Liver (tissue), 8 donors: ENCODE measurements at regions not wholly inside any gene's neighbourhood (a gene's known extent, or its start where the extent isn't known, plus 50 kb on each side); places are given as distances from the start of the nearest gene placed in this dataset.

Experiments used
- DNase-seq: peaks from one replicate; pipeline ENCODE4 v3.0.0-alpha.2; 2017; ENCODE audit warnings: low spot score
- H3K27ac ChIP-seq, 2 donors: one replicate each; pipeline ENCODE4 v1.7.0; 2013; ENCODE audit warnings: inconsistent platforms in 2 of 2, low read length in 2 of 2, control low read depth in 1 of 2, low read depth in 1 of 2, mild to moderate bottlenecking in 1 of 2
- H3K27me3 ChIP-seq, 4 donors: one replicate each; pipeline versions ENCODE4 v1.6.1 to v1.7.0; 2013; ENCODE audit warnings: low read length in 3 of 4, inconsistent platforms in 1 of 4, mild to moderate bottlenecking in 1 of 4, moderate library complexity in 1 of 4; ENCODE audit not compliant: control insufficient read depth in 4 of 4, insufficient read depth in 4 of 4
- H3K36me3 ChIP-seq, 4 donors: one replicate each; pipeline versions ENCODE4 v1.6.1 to v1.7.0; 2013; ENCODE audit warnings: low read length in 3 of 4, mild to moderate bottlenecking in 3 of 4, low read depth in 1 of 4, moderate library complexity in 1 of 4; ENCODE audit not compliant: control insufficient read depth in 4 of 4, insufficient read depth in 3 of 4
- H3K4me1 ChIP-seq, 4 donors: one replicate each; pipeline versions ENCODE4 v1.6.1 to v1.7.0; 2013; ENCODE audit warnings: low read length in 3 of 4, mild to moderate bottlenecking in 3 of 4, moderate library complexity in 1 of 4; ENCODE audit not compliant: control insufficient read depth in 4 of 4, insufficient read depth in 4 of 4
- H3K4me3 ChIP-seq, 3 donors: one replicate each; pipeline versions ENCODE4 v1.6.1 to v1.7.0; 2013; ENCODE audit warnings: low read length in 3 of 3, control low read depth in 1 of 3, low read depth in 1 of 3, mild to moderate bottlenecking in 1 of 3
- H3K9ac ChIP-seq, 2 donors: one replicate each; pipeline ENCODE4 v1.7.0; 2013; ENCODE audit warnings: low read length in 2 of 2, mild to moderate bottlenecking in 2 of 2, moderate library complexity in 2 of 2, control low read depth in 1 of 2, low read depth in 1 of 2
- H3K9me3 ChIP-seq, 4 donors: one replicate each; pipeline versions ENCODE4 v1.6.1 to v1.7.0; 2013; ENCODE audit warnings: low read length in 3 of 4; ENCODE audit not compliant: control insufficient read depth in 4 of 4
- FOXA1 ChIP-seq: IDR thresholded peaks from 2 replicates; pipeline ENCODE4 v1.6.1; 2016; ENCODE audit warnings: antibody characterized with exemption
- FOXA2 ChIP-seq: IDR thresholded peaks from 2 replicates; pipeline ENCODE4 v1.6.1; 2016; ENCODE audit warnings: antibody characterized with exemption
- GABPA ChIP-seq, 2 donors: IDR thresholded peaks in 1 of 2; conservative IDR thresholded peaks in 1 of 2; 2 replicates each; pipeline ENCODE4 v1.6.1; 2016; ENCODE audit warnings: antibody characterized with exemption in 2 of 2, mild to moderate bottlenecking in 1 of 2, moderate library complexity in 1 of 2
- HNF4A ChIP-seq, 2 donors: conservative IDR thresholded peaks; 2 replicates each; pipeline ENCODE4 v1.6.1; 2016; ENCODE audit warnings: antibody characterized with exemption in 2 of 2, mild to moderate bottlenecking in 2 of 2
- HNF4G ChIP-seq: IDR thresholded peaks from 2 replicates; pipeline ENCODE4 v1.6.1; 2016; ENCODE audit warnings: antibody characterized with exemption
- JUND ChIP-seq, 2 donors: IDR thresholded peaks; 2 replicates each; pipeline ENCODE4 v1.6.1; 2016; ENCODE audit warnings: antibody characterized with exemption in 2 of 2
- NR2F2 ChIP-seq: IDR thresholded peaks from 2 replicates; pipeline ENCODE4 v1.6.1; 2016; ENCODE audit warnings: antibody characterized with exemption
- RAD21 ChIP-seq, 2 donors: IDR thresholded peaks; 2 replicates each; pipeline ENCODE4 v1.6.1; 2016; ENCODE audit warnings: antibody characterized with exemption in 2 of 2, mild to moderate bottlenecking in 2 of 2
- RXRA ChIP-seq, 2 donors: IDR thresholded peaks; 2 replicates each; pipeline ENCODE4 v1.6.1; 2017 to 2018; ENCODE audit warnings: antibody characterized with exemption in 2 of 2, mild to moderate bottlenecking in 1 of 2
- SP1 ChIP-seq: IDR thresholded peaks from 2 replicates; pipeline ENCODE4 v1.6.1; 2018; ENCODE audit warnings: antibody characterized with exemption, mild to moderate bottlenecking
- TAF1 ChIP-seq: conservative IDR thresholded peaks from 2 replicates; pipeline ENCODE4 v1.6.1; 2016; ENCODE audit warnings: antibody characterized with exemption, mild to moderate bottlenecking
- YY1 ChIP-seq: IDR thresholded peaks from 2 replicates; pipeline ENCODE4 v1.6.1; 2016; ENCODE audit warnings: antibody characterized with exemption, mild to moderate bottlenecking
- WGBS: extraction: QIAGEN DNeasy Blood & Tissue Kit; methylation state at CpG from one replicate; pipeline ENCODE4 v1.1.7; 2013; 5-methylcytosine and 5-hydroxymethylcytosine counted together
- TF ChIP-seq, protein P1 (sequence below): fragments of 150-350 bp; IDR thresholded peaks from 2 replicates; pipeline ENCODE4 v1.5.1; 2017; ENCODE audit warnings: improper control_type of control experiment, low read depth, low read length; ENCODE audit not compliant: missing input control
- TF ChIP-seq, protein P2 (sequence below): IDR thresholded peaks from 2 replicates; pipeline ENCODE4 v1.6.1; 2016; ENCODE audit warnings: antibody characterized with exemption, mild to moderate bottlenecking
- TF ChIP-seq, protein P3 (sequence below): IDR thresholded peaks from 2 replicates; pipeline ENCODE4 v1.6.1; 2016; ENCODE audit warnings: antibody characterized with exemption
- TF ChIP-seq, protein P4 (sequence below): IDR thresholded peaks from 2 replicates; pipeline ENCODE4 v1.6.1; 2016; ENCODE audit warnings: antibody characterized with exemption
- TF ChIP-seq, protein P5 (sequence below): IDR thresholded peaks from 2 replicates; pipeline ENCODE4 v1.6.1; 2016; ENCODE audit warnings: antibody characterized with exemption
- donor health status: healthy.
- donor health status: healthy.
- donor health status: healthy.
- donor health status: healthy.
- donor health status: healthy.

DNA sequence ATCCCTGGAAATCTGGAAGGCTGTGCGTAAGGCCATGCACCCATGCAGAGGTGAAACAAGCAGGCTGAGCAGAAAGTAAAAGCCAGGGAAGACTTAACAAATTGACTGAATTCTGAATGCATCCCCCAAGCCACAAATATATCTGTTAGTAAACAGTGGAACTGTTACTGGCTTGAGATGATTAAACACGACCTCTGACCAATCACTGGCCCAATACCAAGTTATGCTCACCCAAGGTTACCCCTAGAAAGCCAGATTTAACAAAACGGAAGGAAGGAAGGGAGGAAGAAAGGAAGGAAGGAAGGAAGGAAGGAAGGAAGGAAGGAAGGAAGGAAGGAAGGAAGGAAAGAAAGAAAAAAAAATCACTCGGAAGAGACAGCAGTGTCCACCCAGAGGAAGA is 215.8 kb upstream of the CCNG1 start:
- 20% methylated on average over 4 of the region's 4 CpGs for WGBS

DNA sequence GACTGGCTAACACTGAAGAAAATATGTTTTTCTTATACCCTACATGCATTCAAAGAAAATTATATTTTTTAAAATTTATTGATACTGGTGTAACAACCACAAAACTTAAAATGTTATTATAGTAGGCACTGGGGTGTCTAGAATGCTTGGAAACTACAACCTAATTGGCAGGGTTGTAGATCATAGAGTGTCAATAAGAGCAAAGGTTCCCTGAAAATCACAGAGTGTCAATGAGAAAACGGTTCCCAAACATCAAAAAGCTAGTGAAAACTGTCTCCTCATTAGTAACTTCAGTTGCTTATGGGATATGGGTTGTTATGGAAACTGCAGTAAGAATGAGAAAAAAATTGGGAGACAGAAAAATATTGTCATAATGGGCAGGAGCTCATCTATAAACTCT is 214.4 kb upstream of the CCNG1 start:
- no peak for DNase-seq
- H3K27me3 ChIP-seq, result no peaks in the 10 kb centered on the region
- 5% methylated on average over 1 of the region's 1 CpG for WGBS
- H3K27ac ChIP-seq, result no peak overlapping the region
- H3K36me3 ChIP-seq, result no peaks in the 10 kb centered on the region
- H3K9ac ChIP-seq, result no peak overlapping the region
- H3K4me3 ChIP-seq, result no peak overlapping the region
- TF ChIP-seq NR2F2 (no peak), TAF1 (no peak), RXRA (IDR thresholded peaks at IDR 0.05) (no peak), HNF4A (conservative IDR thresholded peaks at IDR 0.05) (no peak), HNF4G (no peak), FOXA1 (peak; percentile 63), RAD21 (IDR thresholded peaks at IDR 0.05) (no peak), FOXA2 (peak; percentile 69)
- TF ChIP-seq, protein P1, sequence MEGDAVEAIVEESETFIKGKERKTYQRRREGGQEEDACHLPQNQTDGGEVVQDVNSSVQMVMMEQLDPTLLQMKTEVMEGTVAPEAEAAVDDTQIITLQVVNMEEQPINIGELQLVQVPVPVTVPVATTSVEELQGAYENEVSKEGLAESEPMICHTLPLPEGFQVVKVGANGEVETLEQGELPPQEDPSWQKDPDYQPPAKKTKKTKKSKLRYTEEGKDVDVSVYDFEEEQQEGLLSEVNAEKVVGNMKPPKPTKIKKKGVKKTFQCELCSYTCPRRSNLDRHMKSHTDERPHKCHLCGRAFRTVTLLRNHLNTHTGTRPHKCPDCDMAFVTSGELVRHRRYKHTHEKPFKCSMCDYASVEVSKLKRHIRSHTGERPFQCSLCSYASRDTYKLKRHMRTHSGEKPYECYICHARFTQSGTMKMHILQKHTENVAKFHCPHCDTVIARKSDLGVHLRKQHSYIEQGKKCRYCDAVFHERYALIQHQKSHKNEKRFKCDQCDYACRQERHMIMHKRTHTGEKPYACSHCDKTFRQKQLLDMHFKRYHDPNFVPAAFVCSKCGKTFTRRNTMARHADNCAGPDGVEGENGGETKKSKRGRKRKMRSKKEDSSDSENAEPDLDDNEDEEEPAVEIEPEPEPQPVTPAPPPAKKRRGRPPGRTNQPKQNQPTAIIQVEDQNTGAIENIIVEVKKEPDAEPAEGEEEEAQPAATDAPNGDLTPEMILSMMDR, result no peak
- TF ChIP-seq, protein P2, sequence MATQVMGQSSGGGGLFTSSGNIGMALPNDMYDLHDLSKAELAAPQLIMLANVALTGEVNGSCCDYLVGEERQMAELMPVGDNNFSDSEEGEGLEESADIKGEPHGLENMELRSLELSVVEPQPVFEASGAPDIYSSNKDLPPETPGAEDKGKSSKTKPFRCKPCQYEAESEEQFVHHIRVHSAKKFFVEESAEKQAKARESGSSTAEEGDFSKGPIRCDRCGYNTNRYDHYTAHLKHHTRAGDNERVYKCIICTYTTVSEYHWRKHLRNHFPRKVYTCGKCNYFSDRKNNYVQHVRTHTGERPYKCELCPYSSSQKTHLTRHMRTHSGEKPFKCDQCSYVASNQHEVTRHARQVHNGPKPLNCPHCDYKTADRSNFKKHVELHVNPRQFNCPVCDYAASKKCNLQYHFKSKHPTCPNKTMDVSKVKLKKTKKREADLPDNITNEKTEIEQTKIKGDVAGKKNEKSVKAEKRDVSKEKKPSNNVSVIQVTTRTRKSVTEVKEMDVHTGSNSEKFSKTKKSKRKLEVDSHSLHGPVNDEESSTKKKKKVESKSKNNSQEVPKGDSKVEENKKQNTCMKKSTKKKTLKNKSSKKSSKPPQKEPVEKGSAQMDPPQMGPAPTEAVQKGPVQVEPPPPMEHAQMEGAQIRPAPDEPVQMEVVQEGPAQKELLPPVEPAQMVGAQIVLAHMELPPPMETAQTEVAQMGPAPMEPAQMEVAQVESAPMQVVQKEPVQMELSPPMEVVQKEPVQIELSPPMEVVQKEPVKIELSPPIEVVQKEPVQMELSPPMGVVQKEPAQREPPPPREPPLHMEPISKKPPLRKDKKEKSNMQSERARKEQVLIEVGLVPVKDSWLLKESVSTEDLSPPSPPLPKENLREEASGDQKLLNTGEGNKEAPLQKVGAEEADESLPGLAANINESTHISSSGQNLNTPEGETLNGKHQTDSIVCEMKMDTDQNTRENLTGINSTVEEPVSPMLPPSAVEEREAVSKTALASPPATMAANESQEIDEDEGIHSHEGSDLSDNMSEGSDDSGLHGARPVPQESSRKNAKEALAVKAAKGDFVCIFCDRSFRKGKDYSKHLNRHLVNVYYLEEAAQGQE, result no peak
- TF ChIP-seq, protein P3, sequence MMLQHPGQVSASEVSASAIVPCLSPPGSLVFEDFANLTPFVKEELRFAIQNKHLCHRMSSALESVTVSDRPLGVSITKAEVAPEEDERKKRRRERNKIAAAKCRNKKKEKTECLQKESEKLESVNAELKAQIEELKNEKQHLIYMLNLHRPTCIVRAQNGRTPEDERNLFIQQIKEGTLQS, result no peak
- peaks cover 0 to 5% (median 3%) of the 10 kb centered on the region in 4 donors for H3K4me1 ChIP-seq
- no peaks in the 10 kb centered on the region for H3K9me3 ChIP-seq

More for the DNA sequence above, 215.8 kb upstream of the CCNG1 start:
- no peaks in the 10 kb centered on the region for H3K36me3 ChIP-seq
- TF ChIP-seq SP1 (no peak), FOXA2 (no peak), RAD21 (IDR thresholded peaks at IDR 0.05) (no peak), GABPA (IDR thresholded peaks at IDR 0.05 in 1 of 2, conservative IDR thresholded peaks at IDR 0.05 in 1 of 2) (no peak), JUND (IDR thresholded peaks at IDR 0.05) (no peak), FOXA1 (no peak), YY1 (no peak), HNF4G (no peak)
- TF ChIP-seq, protein P4, sequence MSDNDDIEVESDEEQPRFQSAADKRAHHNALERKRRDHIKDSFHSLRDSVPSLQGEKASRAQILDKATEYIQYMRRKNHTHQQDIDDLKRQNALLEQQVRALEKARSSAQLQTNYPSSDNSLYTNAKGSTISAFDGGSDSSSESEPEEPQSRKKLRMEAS, result no peak
- TF ChIP-seq, protein P2, result no peak
- TF ChIP-seq, protein P5, sequence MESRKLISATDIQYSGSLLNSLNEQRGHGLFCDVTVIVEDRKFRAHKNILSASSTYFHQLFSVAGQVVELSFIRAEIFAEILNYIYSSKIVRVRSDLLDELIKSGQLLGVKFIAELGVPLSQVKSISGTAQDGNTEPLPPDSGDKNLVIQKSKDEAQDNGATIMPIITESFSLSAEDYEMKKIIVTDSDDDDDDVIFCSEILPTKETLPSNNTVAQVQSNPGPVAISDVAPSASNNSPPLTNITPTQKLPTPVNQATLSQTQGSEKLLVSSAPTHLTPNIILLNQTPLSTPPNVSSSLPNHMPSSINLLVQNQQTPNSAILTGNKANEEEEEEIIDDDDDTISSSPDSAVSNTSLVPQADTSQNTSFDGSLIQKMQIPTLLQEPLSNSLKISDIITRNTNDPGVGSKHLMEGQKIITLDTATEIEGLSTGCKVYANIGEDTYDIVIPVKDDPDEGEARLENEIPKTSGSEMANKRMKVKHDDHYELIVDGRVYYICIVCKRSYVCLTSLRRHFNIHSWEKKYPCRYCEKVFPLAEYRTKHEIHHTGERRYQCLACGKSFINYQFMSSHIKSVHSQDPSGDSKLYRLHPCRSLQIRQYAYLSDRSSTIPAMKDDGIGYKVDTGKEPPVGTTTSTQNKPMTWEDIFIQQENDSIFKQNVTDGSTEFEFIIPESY, result no peak
- no peaks in the 10 kb centered on the region for H3K27me3 ChIP-seq
- no peak overlapping the region for H3K27ac ChIP-seq
- H3K4me1 ChIP-seq, result peaks cover 0 to 5% (median 3%) of the 10 kb centered on the region in 4 donors
- no peak overlapping the region for H3K9ac ChIP-seq
- H3K4me3 ChIP-seq, result no peak overlapping the region
- DNase-seq, result no peak
- no peaks in the 10 kb centered on the region for H3K9me3 ChIP-seq
